Liver (tissue), 8 donors: ENCODE measurements at regions not wholly inside any gene's neighbourhood (a gene's known extent, or its start where the extent isn't known, plus 50 kb on each side); places are given as distances from the start of the nearest gene placed in this dataset.

Experiments
- DNase-seq: peaks from one replicate; pipeline ENCODE4 v3.0.0-alpha.2; 2017; ENCODE audit warnings: low spot score
- H3K27ac ChIP-seq, 2 donors: one replicate each; pipeline ENCODE4 v1.7.0; 2013; ENCODE audit warnings: inconsistent platforms in 2 of 2, low read length in 2 of 2, control low read depth in 1 of 2, low read depth in 1 of 2, mild to moderate bottlenecking in 1 of 2
- H3K27me3 ChIP-seq, 4 donors: one replicate each; pipeline versions ENCODE4 v1.6.1 to v1.7.0; 2013; ENCODE audit warnings: low read length in 3 of 4, inconsistent platforms in 1 of 4, mild to moderate bottlenecking in 1 of 4, moderate library complexity in 1 of 4; ENCODE audit not compliant: control insufficient read depth in 4 of 4, insufficient read depth in 4 of 4
- H3K36me3 ChIP-seq, 4 donors: one replicate each; pipeline versions ENCODE4 v1.6.1 to v1.7.0; 2013; ENCODE audit warnings: low read length in 3 of 4, mild to moderate bottlenecking in 3 of 4, low read depth in 1 of 4, moderate library complexity in 1 of 4; ENCODE audit not compliant: control insufficient read depth in 4 of 4, insufficient read depth in 3 of 4
- H3K4me1 ChIP-seq, 4 donors: one replicate each; pipeline versions ENCODE4 v1.6.1 to v1.7.0; 2013; ENCODE audit warnings: low read length in 3 of 4, mild to moderate bottlenecking in 3 of 4, moderate library complexity in 1 of 4; ENCODE audit not compliant: control insufficient read depth in 4 of 4, insufficient read depth in 4 of 4
- H3K4me3 ChIP-seq, 3 donors: one replicate each; pipeline versions ENCODE4 v1.6.1 to v1.7.0; 2013; ENCODE audit warnings: low read length in 3 of 3, control low read depth in 1 of 3, low read depth in 1 of 3, mild to moderate bottlenecking in 1 of 3
- H3K9ac ChIP-seq, 2 donors: one replicate each; pipeline ENCODE4 v1.7.0; 2013; ENCODE audit warnings: low read length in 2 of 2, mild to moderate bottlenecking in 2 of 2, moderate library complexity in 2 of 2, control low read depth in 1 of 2, low read depth in 1 of 2
- H3K9me3 ChIP-seq, 4 donors: one replicate each; pipeline versions ENCODE4 v1.6.1 to v1.7.0; 2013; ENCODE audit warnings: low read length in 3 of 4; ENCODE audit not compliant: control insufficient read depth in 4 of 4
- EGR1 ChIP-seq, 2 donors: IDR thresholded peaks; 2 replicates each; pipeline ENCODE4 v1.6.1; 2016 to 2018; ENCODE audit warnings: antibody characterized with exemption in 2 of 2, low read depth in 2 of 2
- FOXA1 ChIP-seq: IDR thresholded peaks from 2 replicates; pipeline ENCODE4 v1.6.1; 2016; ENCODE audit warnings: antibody characterized with exemption
- FOXA2 ChIP-seq: IDR thresholded peaks from 2 replicates; pipeline ENCODE4 v1.6.1; 2016; ENCODE audit warnings: antibody characterized with exemption
- GABPA ChIP-seq, 2 donors: IDR thresholded peaks in 1 of 2; conservative IDR thresholded peaks in 1 of 2; 2 replicates each; pipeline ENCODE4 v1.6.1; 2016; ENCODE audit warnings: antibody characterized with exemption in 2 of 2, mild to moderate bottlenecking in 1 of 2, moderate library complexity in 1 of 2
- HNF4A ChIP-seq, 2 donors: conservative IDR thresholded peaks; 2 replicates each; pipeline ENCODE4 v1.6.1; 2016; ENCODE audit warnings: antibody characterized with exemption in 2 of 2, mild to moderate bottlenecking in 2 of 2
- HNF4G ChIP-seq: IDR thresholded peaks from 2 replicates; pipeline ENCODE4 v1.6.1; 2016; ENCODE audit warnings: antibody characterized with exemption
- JUND ChIP-seq, 2 donors: IDR thresholded peaks; 2 replicates each; pipeline ENCODE4 v1.6.1; 2016; ENCODE audit warnings: antibody characterized with exemption in 2 of 2
- MAX ChIP-seq: IDR thresholded peaks from 2 replicates; pipeline ENCODE4 v1.6.1; 2016; ENCODE audit warnings: antibody characterized with exemption
- RAD21 ChIP-seq, 2 donors: IDR thresholded peaks; 2 replicates each; pipeline ENCODE4 v1.6.1; 2016; ENCODE audit warnings: antibody characterized with exemption in 2 of 2, mild to moderate bottlenecking in 2 of 2
- REST ChIP-seq: IDR thresholded peaks from 2 replicates; pipeline ENCODE4 v1.6.1; 2016; ENCODE audit warnings: antibody characterized with exemption, mild to moderate bottlenecking
- RXRA ChIP-seq, 2 donors: IDR thresholded peaks; 2 replicates each; pipeline ENCODE4 v1.6.1; 2017 to 2018; ENCODE audit warnings: antibody characterized with exemption in 2 of 2, mild to moderate bottlenecking in 1 of 2
- SP1 ChIP-seq: IDR thresholded peaks from 2 replicates; pipeline ENCODE4 v1.6.1; 2018; ENCODE audit warnings: antibody characterized with exemption, mild to moderate bottlenecking
- TAF1 ChIP-seq: conservative IDR thresholded peaks from 2 replicates; pipeline ENCODE4 v1.6.1; 2016; ENCODE audit warnings: antibody characterized with exemption, mild to moderate bottlenecking
- YY1 ChIP-seq: IDR thresholded peaks from 2 replicates; pipeline ENCODE4 v1.6.1; 2016; ENCODE audit warnings: antibody characterized with exemption, mild to moderate bottlenecking
- ZBTB33 ChIP-seq: IDR thresholded peaks from 2 replicates; pipeline ENCODE4 v1.6.1; 2016; ENCODE audit warnings: antibody characterized with exemption
- WGBS: extraction: QIAGEN DNeasy Blood & Tissue Kit; methylation state at CpG from one replicate; pipeline ENCODE4 v1.1.7; 2013; 5-methylcytosine and 5-hydroxymethylcytosine counted together
- TF ChIP-seq, protein P1 (sequence below): fragments of 150-350 bp; IDR thresholded peaks from 2 replicates; pipeline ENCODE4 v1.5.1; 2017; ENCODE audit warnings: improper control_type of control experiment, low read depth, low read length; ENCODE audit not compliant: missing input control
- TF ChIP-seq, protein P2 (sequence below): IDR thresholded peaks from 2 replicates; pipeline ENCODE4 v1.6.1; 2016; ENCODE audit warnings: antibody characterized with exemption
- donor health status: healthy.
- donor health status: healthy.
- donor health status: healthy.
- donor health status: healthy.
- donor health status: healthy.

DNA sequence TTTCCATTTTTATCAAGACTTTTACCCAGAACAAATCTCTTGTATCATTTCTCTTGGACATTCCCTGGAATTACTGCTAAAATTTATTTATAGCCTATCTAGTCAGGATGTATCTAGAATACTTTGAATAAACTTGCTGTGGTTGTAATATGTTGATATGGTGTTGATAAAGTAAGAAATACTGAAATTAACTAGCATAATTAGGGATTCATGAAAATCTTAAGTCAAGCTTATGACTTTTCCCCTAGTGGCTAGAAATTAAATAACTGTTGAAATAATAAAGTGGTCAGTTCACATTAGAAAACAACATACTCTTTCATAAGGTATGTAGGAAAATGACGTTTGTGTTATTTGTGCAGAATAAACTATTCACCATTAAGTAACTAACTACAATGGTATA, 73.1 kb upstream of the ANKRD50 start:
- Histone ChIP-seq H3K4me3 (no peak overlapping the region), H3K4me1 (no peaks in the 10 kb centered on the region), H3K27ac (no peak overlapping the region), H3K27me3 (no peaks in the 10 kb centered on the region), H3K9ac (no peak overlapping the region), H3K9me3 (no peaks in the 10 kb centered on the region), H3K36me3 (no peaks in the 10 kb centered on the region)
- TF ChIP-seq TAF1 (no peak), JUND (IDR thresholded peaks at IDR 0.05) (no peak), HNF4A (conservative IDR thresholded peaks at IDR 0.05) (no peak), EGR1 (IDR thresholded peaks at IDR 0.05; ENCODE audit: low read depth in 2 of 2) (no peak), SP1 (no peak), RAD21 (IDR thresholded peaks at IDR 0.05) (peak in 1 of 2 donors; percentile 5), HNF4G (no peak), FOXA1 (no peak)
- WGBS, result 46% methylated on average over 1 of the region's 1 CpG
- no peak for DNase-seq

GRCh38 chr4:124783847-124784246, 71.3 kb upstream of the ANKRD50 start:
- H3K9ac ChIP-seq, result no peak overlapping the region
- no peaks in the 10 kb centered on the region for H3K27me3 ChIP-seq
- H3K36me3 ChIP-seq, result no peaks in the 10 kb centered on the region
- no peaks in the 10 kb centered on the region for H3K4me1 ChIP-seq
- TF ChIP-seq HNF4A (conservative IDR thresholded peaks at IDR 0.05) (no peak), YY1 (no peak), REST (no peak), SP1 (no peak), EGR1 (IDR thresholded peaks at IDR 0.05; ENCODE audit: low read depth in 2 of 2) (no peak), FOXA2 (no peak), FOXA1 (no peak)
- TF ChIP-seq, protein P1, sequence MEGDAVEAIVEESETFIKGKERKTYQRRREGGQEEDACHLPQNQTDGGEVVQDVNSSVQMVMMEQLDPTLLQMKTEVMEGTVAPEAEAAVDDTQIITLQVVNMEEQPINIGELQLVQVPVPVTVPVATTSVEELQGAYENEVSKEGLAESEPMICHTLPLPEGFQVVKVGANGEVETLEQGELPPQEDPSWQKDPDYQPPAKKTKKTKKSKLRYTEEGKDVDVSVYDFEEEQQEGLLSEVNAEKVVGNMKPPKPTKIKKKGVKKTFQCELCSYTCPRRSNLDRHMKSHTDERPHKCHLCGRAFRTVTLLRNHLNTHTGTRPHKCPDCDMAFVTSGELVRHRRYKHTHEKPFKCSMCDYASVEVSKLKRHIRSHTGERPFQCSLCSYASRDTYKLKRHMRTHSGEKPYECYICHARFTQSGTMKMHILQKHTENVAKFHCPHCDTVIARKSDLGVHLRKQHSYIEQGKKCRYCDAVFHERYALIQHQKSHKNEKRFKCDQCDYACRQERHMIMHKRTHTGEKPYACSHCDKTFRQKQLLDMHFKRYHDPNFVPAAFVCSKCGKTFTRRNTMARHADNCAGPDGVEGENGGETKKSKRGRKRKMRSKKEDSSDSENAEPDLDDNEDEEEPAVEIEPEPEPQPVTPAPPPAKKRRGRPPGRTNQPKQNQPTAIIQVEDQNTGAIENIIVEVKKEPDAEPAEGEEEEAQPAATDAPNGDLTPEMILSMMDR, result no peak
- TF ChIP-seq, protein P2, sequence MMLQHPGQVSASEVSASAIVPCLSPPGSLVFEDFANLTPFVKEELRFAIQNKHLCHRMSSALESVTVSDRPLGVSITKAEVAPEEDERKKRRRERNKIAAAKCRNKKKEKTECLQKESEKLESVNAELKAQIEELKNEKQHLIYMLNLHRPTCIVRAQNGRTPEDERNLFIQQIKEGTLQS, result no peak
- DNase-seq, result no peak
- H3K9me3 ChIP-seq, result no peaks in the 10 kb centered on the region
- no peak overlapping the region for H3K4me3 ChIP-seq
- H3K27ac ChIP-seq, result no peak overlapping the region

- DNase-seq, result no peak
- Histone ChIP-seq H3K4me1 (no peaks in the 10 kb centered on the region), H3K9ac (no peak overlapping the region), H3K27ac (no peak overlapping the region), H3K27me3 (no peaks in the 10 kb centered on the region), H3K9me3 (no peaks in the 10 kb centered on the region), H3K36me3 (no peaks in the 10 kb centered on the region), H3K4me3 (no peak overlapping the region)
- 42% methylated on average over 1 of the region's 1 CpG for WGBS
- TF ChIP-seq FOXA1, result no peak
- TF ChIP-seq RXRA (IDR thresholded peaks at IDR 0.05), result no peak
- no peak for TF ChIP-seq RAD21 (IDR thresholded peaks at IDR 0.05)
- TF ChIP-seq FOXA2, result no peak
- TF ChIP-seq SP1, result no peak
- no peak for TF ChIP-seq HNF4G
- TF ChIP-seq, protein P2, result no peak
- TF ChIP-seq GABPA (IDR thresholded peaks at IDR 0.05 in 1 of 2, conservative IDR thresholded peaks at IDR 0.05 in 1 of 2), result no peak
- no peak for TF ChIP-seq JUND (IDR thresholded peaks at IDR 0.05)
- TF ChIP-seq ZBTB33, result no peak
- no peak for TF ChIP-seq YY1
- no peak for TF ChIP-seq HNF4A (conservative IDR thresholded peaks at IDR 0.05)
- TF ChIP-seq, protein P1, result no peak
- no peak for TF ChIP-seq MAX
- TF ChIP-seq EGR1 (IDR thresholded peaks at IDR 0.05; ENCODE audit: low read depth in 2 of 2), result no peak
- no peak for TF ChIP-seq TAF1
These were observed 64.5 kb upstream of the ANKRD50 start for GRCh38 chr4:124777007-124777406.
